NCI-H510A (cell line): ENCODE measurements at regions not wholly inside any gene's neighbourhood (a gene's known extent, or its start where the extent isn't known, plus 50 kb on each side); places are given as distances from the start of the nearest gene placed in this dataset.
"Not testable (repeated sequence)": the region's sequence is repeated elsewhere in the genome, so short reads cannot be mapped to it uniquely, and the experiment has no call there.

Source experiments
- DNase-seq: peaks from one replicate; lab custom pipeline; 2025; lab: John Stamatoyannopoulos, UW

- no peak for DNase-seq
Measured at GRCh38 chr1:30090162-30090820, 633.1 kb downstream of the MATN1 start.

- DNase-seq: peak; percentile 66
Measured at GRCh38 chr1:30089024-30089430, 634.4 kb downstream of the MATN1 start.

- DNase-seq: peak; percentile 46
Measured at GRCh38 chr1:30088594-30088993, 634.8 kb downstream of the MATN1 start.

- no peak for DNase-seq
Measured at GRCh38 chr1:30087465-30087864, 635.9 kb downstream of the MATN1 start.

- DNase-seq: no peak
Measured at GRCh38 chr1:30085811-30086770, 637.3 kb downstream of the MATN1 start.

GRCh38 chr1:30084909-30085571 is 638.3 kb downstream of the MATN1 start:
- DNase-seq: no peak

GRCh38 chr1:30083800-30084464 is 639.5 kb downstream of the MATN1 start:
- no peak for DNase-seq

- DNase-seq: no peak
Measured at GRCh38 chr1:30081379-30082102, 641.8 kb downstream of the MATN1 start.

- DNase-seq: not testable (repeated sequence)
Measured at GRCh38 chr1:30075916-30076315, 647.5 kb downstream of the MATN1 start.

GRCh38 chr1:30068787-30069472 is 654.5 kb downstream of the MATN1 start:
- DNase-seq: no peak

- DNase-seq: no peak
Measured at GRCh38 chr1:30064547-30064946, 658.8 kb downstream of the MATN1 start.

- no peak for DNase-seq
Measured at GRCh38 chr1:30063621-30064280, 659.6 kb downstream of the MATN1 start.

- DNase-seq: no peak
Measured at GRCh38 chr1:30061292-30062220, 661.8 kb downstream of the MATN1 start.

- DNase-seq: no peak
Measured at GRCh38 chr1:30060738-30061137, 662.6 kb downstream of the MATN1 start.

- DNase-seq: no peak
Measured at GRCh38 chr1:30058970-30059369, 664.4 kb downstream of the MATN1 start.

GRCh38 chr1:30054126-30054525 is 669.3 kb downstream of the MATN1 start:
- DNase-seq: no peak

- no peak for DNase-seq
Measured at GRCh38 chr1:30052178-30052577, 671.2 kb downstream of the MATN1 start.

GRCh38 chr1:30051777-30052176 is 671.6 kb downstream of the MATN1 start:
- DNase-seq: no peak

GRCh38 chr1:30049748-30050296 is 673.6 kb downstream of the MATN1 start:
- DNase-seq: no peak
